GM13977 (cell line): ENCODE measurements at regions not wholly inside any gene's neighbourhood (a gene's known extent, or its start where the extent isn't known, plus 50 kb on each side); places are given as distances from the start of the nearest gene placed in this dataset.

Source experiments
- DNase-seq: peaks from one replicate; pipeline ENCODE4 v3.0.0; 2012; ENCODE audit warnings: low spot score
- in situ Hi-C: fragments of 300-500 bp; cut with MboI; formaldehyde crosslinking; loops from one replicate; pipeline ENCODE4 v1.12.0; 2022; ENCODE audit warnings: low sequenced_read_pairs, low pct_unique_long_range_greater_than_20kb, mixed read lengths, inconsistent platforms; ENCODE audit not compliant: unreplicated experiment
- TF ChIP-seq, protein P1 (sequence below): IDR thresholded peaks from 2 replicates; pipeline ENCODE4 v1.5.1; 2012; ENCODE audit warnings: mild to moderate bottlenecking, control low read depth; ENCODE audit not compliant: insufficient read depth; ENCODE audit errors: extremely low read depth, missing control alignments

DNA sequence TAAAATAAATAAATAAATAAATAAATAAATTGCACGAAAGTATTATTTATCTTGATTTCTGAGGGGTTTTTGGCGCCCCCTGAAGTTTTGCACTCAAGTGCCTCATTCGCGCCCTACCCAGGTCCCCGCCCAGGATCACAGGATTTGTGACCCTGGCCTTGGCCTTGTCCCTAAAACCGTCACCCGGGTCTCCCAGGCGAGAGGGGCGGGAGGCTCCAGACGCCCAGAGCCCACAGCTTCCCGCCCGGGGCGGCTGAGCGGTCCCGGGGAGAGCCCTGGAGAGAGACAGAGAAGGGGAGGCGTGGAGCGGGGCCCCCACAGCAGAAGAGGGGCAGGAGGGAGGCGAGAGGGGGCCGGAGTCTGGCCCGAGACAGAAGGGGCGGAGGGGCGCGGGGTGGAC, 91.8 kb upstream of the CASZ1 start:
- DNase-seq: no peak
- TF ChIP-seq, protein P1, sequence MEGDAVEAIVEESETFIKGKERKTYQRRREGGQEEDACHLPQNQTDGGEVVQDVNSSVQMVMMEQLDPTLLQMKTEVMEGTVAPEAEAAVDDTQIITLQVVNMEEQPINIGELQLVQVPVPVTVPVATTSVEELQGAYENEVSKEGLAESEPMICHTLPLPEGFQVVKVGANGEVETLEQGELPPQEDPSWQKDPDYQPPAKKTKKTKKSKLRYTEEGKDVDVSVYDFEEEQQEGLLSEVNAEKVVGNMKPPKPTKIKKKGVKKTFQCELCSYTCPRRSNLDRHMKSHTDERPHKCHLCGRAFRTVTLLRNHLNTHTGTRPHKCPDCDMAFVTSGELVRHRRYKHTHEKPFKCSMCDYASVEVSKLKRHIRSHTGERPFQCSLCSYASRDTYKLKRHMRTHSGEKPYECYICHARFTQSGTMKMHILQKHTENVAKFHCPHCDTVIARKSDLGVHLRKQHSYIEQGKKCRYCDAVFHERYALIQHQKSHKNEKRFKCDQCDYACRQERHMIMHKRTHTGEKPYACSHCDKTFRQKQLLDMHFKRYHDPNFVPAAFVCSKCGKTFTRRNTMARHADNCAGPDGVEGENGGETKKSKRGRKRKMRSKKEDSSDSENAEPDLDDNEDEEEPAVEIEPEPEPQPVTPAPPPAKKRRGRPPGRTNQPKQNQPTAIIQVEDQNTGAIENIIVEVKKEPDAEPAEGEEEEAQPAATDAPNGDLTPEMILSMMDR: no peak
- in situ Hi-C loops: no loop called here

DNA sequence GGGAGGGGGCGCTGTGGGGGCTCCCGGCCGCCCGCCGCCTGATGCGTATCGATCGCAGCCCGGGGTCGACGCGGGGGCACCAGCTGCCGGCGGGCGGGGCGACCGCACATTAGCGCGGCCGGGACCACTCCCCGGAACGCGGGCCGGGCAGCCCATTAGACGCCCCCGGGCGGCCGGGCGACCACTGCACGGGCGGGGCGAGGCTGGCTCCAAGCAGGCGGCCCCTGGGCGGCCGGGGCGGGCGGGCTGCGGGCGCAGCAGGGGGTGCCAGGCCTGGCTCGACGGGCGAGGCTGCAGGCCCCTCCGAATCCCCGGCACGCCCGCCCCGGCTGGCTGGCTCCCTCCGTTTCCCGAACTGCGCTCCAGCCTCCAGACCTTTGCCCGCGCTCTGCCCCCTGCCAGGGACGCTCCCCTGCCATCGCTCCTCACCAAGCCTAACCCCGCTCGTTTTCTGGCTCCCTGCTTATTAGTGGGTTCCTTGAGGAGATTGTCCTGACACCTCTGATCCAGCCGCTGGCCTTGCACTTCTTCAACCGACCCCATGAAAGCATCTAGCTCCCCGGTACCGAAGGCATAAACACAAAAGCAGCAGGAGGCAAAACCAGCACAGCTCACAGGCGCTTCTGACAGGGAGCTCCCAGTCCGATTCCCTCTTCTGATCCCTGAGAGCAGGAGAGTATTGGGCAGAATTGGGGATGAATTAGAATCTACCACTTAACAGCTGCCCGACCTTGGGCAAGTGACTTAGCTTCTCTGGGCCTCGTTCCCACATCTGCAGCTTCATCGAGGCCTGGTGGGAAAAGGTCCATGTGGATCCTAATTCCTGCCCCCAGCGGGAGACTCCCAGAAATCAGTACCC, 92.6 kb upstream of the CASZ1 start:
- no peak for DNase-seq
- in situ Hi-C loops: no loop called here
- TF ChIP-seq, protein P1: no peak

DNA sequence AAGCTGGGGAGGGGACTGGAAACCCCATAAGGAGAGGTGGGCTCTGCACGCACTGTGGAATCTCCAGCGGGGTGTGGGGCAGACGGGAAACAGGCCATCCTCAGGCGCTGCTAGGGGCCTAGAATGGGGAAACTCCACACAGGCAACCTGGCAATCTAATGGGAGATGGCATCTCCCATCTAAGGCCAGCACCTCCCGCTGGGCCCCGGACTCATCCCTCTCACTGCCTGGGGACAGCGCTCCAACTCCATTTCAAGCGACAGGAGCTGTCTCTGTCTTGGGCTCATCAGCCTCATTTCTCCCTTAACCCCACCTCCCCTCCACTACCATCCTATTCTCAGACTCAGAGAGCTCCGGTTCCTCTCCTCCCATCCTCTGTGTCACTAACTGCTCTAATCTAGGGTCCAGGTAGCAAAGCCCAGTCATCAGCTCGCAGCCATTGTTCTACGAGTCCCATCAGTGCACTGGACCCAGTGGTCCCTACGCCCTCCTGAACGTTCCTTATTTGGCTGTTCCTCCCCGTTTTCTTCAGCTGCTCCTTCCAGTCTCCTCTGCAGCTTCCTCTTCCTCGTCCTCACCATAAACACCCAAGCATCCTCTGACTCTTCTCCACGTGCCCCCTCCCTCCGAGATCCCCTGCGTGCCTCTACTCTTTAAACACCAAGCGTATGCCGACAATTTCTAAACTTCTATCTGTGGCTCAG, 93.4 kb upstream of the CASZ1 start:
- in situ Hi-C loops: no loop called here
- TF ChIP-seq, protein P1: no peak
- no peak for DNase-seq

DNA sequence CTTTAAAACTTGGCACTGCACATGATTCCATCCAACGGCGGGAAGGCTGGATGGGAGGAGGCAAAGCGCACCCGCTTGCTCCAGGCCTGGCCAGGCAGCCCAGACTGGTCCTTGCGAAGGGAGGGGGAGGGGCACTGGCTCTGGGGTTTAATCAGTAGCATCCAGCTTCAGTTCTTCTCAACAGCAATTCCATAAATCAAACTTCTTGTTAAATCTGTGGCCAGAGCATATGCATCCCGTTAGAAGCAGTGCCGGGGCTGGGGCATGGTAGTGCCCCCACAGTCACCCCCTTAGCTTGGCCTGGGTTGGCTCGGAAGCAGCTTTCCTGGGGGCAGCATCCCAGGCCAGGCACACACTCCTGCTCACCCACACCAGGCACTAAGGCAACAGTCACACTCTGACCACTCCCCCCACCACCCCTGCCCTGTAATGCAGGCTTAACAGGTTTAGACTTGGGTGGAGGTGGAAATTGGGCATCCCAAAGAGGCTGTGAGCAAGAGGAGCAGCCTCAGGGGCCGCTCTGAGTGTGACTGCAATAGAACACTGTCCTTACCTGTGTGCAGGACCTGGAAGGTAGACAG, 94.1 kb upstream of the CASZ1 start:
- TF ChIP-seq, protein P1: no peak
- in situ Hi-C loops: no loop called here

DNA sequence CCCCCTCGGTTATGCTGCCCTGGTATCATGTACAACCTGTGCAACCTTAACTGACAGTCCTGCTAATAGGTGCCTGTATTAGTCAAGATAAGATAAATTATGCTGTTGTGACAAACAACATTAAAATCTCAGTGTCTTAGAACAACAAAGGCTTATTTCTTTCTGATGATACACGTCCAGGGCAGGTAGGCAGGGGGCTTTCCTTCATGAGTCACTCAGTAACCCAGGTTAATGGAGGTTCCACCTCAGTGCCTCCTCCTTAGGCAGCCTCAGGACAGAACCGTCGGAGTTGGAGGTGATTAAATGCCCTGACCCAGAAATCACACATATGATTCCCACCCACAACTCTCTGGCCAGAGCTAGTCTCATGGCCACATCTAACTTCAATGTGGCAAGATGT, 94.6 kb upstream of the CASZ1 start:
- in situ Hi-C loops: no loop called here

More for the DNA sequence above, 94.1 kb upstream of the CASZ1 start:
- DNase-seq: no peak

More for the DNA sequence above, 94.6 kb upstream of the CASZ1 start:
- no peak for DNase-seq
- TF ChIP-seq, protein P1: no peak
